ENCODE measurements at regions not wholly inside any gene's neighbourhood (a gene's known extent, or its start where the extent isn't known, plus 50 kb on each side); places are given as distances from the start of the nearest gene placed in this dataset.
"Not testable (repeated sequence)": the region's sequence is repeated elsewhere in the genome, so short reads cannot be mapped to it uniquely, and the experiment has no call there.

DNA sequence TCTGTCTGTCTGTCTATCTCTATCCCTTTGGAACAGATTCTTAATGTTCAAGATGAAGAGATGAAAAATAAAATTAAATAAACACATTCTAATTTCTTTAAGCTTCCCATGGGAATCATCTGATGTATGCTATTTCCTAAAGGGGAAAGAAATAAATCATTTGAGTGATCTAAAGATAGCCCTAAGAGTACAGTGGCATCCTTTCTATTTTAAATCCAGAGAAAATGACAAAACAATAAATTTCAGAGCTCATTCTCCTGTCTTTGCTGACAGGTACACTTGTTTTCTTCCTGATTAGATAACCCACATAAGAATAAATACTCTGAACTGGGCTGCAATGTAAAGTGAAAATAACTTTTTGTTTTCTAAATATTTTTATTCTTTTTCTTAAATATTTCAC lies 550.4 kb downstream of the JRKL start:
- DNase-seq, result no peak

DNA sequence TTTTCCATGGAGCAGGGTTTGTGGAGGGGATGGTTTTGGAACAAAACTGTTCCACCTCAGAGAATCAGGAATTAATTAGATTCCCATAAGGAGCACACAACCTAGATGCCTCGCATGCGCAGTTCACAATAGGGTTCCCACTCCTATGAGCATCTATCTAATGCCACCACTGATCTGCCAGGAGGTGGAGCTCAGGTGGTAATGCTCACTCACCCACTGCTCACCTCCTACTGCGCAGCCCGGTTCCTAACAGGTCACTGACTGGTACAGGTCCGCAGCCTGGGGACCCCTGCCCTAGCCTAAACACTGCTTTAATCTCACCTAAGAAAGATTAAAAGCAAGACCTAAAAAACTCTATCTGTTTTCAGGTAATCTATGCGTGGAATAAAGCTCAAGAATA lies 553.0 kb downstream of the JRKL start:
- DNase-seq, result no peak

DNA sequence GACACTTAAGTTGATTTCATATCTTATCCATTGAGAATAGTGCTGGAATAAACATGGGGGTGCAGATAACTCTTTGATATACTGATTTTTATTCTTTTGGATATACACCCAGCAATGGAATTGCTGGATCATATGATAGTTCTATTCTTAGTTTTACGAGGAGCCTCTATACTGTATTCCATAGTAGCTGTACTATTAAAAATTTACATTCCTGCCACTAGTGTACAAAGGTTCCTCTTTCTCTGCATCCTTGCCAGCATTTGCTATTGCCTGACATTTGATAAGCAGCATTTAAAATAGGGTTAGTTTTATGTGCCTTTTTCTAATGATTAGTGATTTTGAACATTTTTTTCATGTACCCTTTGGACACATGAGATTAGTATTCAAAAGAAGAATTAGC lies 554.2 kb downstream of the JRKL start:
- DNase-seq, result no peak

DNA sequence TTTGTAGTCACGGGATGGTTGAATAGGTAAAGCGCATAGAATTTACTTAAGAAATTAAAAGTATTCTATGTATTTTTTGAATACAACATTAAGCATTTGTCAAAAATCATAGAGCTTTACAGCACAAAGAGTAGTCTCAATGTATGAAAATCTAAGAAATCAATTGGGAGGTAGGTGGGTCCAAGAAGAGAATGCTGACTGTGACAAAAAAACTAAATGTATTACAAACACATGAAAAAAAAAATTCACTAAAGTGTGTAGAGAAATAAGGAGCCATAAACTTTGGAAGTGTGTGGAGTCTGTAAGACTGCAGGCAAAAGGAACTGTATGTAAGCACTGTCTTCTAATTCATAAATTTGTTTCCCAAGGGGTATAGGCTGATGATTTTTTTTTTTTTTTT lies 558.3 kb downstream of the JRKL start:
- DNase-seq, result no peak

DNA sequence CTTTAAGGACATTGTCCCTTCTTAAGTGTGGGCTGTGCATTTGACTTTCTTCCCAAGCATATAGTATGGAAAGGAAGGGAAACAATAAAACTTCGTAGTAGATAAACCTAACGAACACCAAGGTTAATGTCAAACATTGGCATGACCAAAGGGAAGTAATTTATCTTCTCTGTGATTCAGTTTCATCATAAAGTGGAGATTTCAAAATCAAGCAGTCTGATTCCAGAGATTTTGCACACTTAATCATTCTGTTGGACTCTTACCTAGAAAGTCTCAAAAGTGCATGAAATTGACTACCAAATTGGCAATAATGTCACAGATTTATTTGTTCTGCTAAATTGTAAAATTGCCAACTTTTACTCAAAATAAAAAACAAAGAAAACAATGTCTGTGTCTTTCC lies 559.7 kb downstream of the JRKL start:
- DNase-seq, result no peak

DNA sequence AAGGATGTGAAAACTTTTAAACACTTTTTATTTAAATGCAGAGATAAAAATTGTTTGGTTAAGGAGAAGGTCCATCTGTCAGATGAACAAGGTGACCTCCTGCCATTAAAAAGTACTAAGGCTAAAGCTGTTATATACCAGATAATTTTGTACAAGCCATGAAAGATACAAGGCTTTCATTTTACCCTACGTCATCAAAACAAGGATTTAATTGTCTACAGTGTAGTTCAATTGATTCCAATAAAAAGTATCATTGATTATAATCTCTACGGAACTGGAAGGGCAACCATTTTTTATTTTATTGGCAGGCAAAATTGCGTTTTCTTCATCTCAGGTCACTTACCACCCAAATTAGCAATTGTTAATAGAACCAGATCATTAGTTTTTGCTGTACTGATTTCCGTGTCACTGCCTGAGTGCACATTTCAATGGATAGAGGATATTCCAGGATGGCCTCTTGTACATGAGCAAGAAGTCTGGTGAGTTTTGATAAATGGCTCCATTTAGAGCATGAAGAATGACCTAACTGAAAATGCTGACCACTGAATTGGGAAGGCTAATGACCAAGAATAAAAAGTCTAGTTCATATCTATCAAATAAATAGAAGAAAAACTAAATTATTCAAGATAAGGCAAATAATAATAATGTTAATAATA lies 564.9 kb downstream of the JRKL start:
- no peak for DNase-seq

DNA sequence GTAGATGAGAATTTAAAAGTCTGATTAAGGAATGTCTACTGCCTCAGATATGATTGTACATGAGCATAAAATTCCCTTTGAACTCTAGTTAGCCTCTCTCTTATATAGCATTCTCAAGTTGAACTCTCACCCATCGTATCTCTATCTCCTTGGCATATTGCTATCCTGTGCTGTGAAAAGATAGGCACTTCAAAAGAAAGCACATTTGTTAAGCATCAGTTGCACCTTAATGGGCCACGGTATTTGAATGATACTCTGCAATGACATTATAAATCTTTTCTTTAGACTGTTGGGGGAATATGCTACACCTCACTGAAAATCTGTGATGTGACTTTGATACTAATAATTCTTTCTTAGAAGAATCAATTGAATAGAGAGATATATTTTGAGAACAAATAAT lies 570.7 kb downstream of the JRKL start:
- DNase-seq, result no peak

DNA sequence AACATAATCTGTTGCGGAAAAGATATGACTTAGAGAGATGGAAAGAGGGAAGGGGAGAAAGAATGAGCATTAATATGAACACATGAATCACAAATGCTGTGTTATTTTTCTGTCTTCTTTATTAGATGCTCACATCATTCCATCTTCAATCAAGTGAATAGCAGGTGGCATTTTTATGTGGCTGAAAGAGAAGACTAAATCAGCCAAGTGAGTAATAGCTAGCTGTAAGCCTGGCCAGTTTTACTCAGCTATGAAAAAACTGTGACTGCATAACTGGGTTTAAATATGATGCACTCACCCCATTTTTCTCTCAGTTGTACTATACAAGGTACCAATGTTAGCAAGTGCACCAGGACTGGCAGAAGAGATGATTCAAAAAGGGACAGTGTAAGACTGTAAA lies 571.1 kb downstream of the JRKL start:
- no peak for DNase-seq

DNA sequence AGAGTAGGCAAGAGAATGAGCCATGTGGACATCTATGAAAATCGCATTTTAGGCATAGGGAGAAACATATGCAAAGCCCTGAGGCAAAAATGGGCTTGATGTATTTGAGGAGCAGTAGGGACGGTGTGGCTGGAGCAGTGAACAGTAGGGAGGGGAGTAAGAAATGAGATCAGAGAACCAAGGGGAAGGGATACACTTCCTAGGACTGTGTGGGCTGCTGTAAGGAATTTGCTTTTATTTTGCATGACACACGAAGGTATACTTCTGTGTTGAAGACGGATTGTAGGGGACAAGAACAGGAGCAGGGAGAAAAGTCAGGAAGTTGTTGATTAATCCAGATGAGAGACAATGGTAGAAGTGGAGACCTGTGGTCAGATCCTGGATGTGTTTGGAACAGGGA lies 572.1 kb downstream of the JRKL start:
- DNase-seq, result no peak

DNA sequence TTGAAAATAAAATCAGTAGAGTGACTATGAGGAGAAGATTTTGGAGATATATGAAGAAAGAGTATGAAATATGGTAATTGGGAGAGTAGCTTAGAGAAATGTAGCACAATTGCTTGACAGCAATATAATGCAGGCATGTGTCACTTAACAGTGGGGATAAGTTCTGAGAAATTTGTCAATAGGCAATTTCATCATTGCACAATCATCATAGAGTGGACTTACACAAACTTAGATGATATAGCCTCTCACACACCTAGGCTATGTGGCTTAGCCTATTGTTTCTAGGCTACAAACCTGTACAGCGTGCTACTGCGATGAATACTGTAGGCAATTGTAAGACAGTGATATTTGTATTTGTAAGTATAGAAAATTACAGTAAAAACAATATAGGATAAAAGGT lies 573.6 kb downstream of the JRKL start:
- DNase-seq, result no peak

DNA sequence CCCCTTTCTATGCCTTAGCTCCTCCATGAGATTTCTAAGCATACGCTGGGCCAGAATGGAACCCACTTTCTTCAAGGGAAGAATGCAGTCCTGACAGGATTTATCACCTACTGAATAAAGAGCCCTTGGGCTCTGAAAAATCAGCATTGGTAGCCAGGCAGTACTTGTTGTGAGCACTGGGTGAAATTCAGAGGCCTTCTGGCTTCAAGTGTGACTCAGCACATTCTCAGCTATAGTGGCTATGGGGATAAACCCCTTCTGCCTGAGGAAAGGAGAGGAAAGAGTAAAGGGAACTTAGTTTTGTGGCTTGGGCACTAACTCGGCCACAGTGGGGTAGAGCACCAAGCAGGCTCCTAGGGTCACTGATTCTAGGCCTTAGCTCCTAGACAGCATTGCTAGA lies 574.8 kb downstream of the JRKL start:
- no peak for DNase-seq

DNA sequence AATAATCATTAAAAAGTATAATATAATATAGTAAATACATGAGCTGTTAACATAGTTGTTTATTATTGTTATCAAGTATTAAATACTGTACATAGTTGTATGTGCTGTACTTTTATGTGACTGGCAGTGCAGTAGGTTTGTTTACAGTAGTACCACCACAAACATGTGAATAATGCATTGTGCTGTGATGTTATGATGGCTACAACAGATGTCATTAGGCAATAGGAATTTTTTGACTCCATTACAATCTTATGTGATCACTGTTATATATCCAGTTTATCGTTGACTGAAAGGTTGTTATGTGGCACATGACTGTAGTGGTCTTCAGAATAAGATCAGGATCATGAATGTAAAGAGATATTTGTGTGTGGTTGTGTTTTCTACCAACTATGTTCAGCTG lies 577.8 kb downstream of the JRKL start:
- no peak for DNase-seq

DNA sequence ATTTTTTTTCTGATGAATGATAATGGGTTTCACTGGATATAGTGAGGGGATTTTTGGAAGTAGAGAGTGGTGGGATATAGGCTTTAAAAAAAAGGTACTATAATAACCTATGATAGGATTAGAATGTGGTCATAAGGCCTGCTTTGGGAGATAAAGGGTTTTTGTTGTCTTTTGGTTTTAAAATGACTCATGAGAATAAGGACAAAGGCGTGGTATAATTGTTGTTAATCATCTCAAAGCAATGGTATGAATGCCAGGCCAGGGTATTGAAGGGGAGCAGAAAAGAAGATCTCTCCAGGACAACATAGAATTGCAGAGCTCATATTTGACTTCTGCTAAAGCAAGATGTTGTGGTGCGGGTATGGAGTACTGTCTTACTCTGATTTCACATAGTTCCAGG lies 579.4 kb downstream of the JRKL start:
- DNase-seq, result no peak

DNA sequence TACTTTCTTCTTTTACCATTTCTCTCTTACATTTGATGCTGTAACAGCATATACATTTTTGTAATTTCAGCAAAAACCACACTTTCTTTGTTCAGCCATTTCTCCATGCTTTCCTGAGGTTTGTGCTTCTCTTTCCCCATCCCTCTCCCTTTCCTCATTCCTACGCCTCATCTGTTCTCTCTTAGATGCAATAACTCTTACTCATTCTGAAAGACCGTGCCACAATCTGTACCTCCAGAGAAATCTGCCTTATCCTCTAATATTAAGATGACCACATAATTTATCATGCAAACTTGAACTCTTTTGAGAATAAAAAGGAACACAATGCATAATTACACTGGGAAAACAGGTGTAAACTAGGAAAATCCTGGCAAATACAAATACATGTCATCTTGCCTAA lies 588.9 kb downstream of the JRKL start:
- DNase-seq, result no peak

DNA sequence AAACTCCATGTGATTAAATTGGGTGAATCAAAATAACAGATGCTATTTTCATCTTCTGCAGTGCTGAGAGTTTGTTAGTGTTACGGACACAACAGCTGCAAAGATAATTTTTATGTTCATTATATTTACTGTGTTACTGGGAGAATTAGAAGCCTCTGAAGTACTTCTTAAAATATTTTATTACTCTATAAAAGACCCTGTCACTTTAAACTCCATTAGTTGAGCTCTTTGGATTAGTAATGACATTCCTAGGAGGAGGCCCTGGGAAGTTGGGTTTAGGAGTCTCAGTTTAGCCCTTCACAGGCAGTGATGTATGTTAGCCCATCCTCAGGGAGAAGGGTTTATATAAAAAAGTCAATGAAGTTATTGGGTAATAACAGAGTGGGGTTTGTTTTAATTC lies 596.7 kb downstream of the JRKL start:
- DNase-seq, result no peak

DNA sequence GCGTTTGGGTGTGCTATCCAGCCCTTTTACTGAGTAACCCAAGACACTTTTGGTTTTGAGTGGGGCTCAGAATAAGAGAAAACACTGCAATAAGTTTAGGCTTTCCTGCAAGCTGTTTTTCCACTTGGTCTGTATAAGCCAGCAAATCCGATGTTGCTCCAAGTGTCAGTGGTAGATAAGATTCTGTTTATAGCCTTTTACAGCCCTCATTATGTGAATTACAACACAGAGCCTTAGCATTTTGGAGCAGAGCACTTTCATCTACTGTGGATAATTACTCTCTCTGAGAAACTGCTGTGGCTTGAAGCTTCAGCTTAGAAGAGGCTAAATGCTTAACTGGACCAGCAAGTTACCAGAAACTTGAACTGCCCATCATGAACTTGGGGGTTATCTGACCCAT lies 601.1 kb downstream of the JRKL start:
- DNase-seq, result no peak

DNA sequence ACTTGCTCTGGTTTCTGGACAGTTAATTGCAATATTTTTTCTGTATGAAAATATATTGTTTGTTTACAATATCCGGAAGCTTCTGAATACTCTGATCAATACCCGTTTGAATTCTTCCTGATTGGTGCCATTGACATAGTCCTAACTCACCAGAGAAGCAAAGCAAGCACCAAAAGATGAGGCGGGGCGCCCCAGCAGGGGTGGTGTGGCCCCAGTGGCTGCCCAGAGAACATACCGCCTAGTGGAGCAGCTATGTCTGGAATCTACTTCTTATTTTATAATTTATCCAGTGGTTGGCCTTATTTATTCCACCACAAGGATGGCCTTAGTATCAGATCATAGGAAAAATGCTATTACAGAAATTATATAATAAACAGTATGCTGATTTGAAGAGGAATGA lies 610.7 kb downstream of the JRKL start:
- DNase-seq, result no peak

DNA sequence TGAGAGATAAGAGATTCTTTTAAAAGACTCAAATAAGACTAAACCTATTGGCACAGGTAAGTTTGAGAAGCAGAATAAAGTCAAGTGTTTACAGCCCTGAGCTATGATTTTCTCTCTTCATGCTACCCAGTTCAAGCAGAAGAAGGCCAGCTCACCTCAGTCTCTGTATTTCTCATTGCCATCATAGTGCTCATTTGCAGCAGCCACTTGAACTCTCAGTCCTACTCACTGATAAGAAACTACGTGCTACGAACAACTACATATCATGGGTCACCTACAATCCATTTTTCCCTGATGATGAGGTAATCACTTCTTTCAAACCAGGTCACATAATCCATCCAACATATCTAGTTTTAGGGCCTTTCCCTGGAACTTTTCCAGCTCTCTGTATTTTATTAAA lies 617.5 kb downstream of the JRKL start:
- DNase-seq, result no peak

DNA sequence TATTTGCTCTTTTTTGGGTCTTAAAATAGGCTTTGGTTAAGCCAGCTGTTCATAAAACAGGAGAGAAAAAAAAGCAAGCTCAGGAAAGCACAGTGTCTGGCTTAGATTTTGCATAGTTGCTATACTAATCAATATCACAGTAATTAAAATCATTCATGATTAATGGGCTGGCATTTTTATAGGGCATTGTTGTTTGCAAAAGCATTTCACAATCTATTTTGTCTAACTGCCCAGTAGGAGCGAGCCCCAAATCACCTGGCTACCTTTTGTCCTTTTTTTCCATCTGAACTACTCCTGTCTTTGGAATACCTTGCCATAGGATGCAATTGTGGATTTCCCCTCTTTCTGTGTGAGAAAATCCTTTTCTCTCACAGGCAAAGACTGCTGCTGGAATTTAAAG lies 619.8 kb downstream of the JRKL start:
- no peak for DNase-seq

DNA sequence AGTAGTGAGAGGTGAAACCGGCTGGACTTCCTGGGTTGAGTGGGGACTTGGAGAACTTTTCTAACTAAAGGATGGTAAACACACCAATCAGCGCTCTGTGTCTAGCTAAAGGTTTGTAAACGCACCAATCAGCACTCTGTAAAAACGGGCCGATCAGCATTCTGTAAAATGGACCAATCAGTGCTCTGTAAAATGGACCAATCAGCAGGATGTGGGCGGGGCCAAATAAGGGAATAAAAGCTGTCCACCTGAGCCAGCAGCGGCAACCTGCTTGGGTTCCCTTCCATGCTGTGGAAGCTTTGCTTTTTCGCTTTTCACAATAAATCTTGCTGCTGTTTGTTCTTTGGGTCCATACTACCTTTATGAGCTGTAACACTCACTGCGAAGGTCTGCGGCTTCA lies 621.2 kb downstream of the JRKL start:
- DNase-seq, result not testable (repeated sequence)

DNA sequence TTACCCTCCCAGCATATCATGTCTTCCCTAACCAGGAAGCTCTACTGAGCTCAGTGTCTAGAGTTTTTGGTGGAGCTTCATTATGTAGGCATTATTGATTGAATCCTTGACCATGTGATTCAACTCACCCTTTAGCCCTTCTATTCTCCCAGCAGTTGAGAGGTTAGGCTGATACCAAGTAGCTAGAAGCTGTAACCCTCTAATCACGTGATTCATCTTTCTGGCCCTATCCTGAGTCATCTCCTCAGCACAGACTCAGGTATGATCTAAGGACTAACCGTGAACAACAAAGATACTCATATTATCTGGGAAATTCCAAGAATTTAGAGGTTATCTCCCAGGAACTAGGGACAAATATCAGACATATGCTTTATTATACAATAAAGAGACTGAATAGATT lies 625.5 kb downstream of the JRKL start:
- no peak for DNase-seq

DNA sequence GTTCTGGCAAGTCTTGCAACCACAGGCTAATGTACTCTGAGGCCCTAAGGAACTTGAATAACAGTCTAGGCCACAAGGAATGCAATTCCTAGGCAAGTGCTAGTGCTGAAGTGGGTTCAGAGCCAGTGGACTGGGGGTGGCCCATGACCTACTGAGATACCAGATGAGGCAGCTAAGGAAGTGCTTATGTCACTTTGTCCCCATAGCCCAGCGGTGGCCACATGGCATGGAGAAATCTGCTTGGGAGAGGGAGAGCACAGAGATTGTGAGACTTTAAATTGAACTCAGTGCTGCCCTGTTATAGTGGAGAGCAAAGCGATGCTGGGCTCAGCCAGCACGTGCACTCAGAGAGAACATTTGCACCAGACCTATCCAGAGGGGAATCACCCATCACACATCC lies 629.5 kb downstream of the JRKL start:
- no peak for DNase-seq

DNA sequence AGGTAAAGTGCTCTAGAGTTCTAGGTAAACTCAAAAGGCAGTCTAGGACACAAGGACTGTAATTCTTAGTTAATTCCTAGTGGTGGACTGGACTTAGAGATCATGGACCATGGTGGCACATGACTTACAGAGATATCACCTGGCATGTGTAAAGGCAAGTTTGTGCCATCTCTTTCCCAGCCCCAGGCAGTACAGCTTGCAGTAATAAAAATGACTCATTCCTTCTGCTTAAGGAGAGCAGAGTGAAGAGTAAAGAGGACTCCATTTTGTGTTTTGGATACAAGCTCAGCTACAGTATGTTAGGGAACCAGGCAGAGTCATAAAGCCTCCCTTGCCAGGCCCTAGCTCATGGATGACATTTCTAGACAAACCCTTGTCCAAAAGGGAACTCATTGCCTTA lies 629.9 kb downstream of the JRKL start:
- no peak for DNase-seq

DNA sequence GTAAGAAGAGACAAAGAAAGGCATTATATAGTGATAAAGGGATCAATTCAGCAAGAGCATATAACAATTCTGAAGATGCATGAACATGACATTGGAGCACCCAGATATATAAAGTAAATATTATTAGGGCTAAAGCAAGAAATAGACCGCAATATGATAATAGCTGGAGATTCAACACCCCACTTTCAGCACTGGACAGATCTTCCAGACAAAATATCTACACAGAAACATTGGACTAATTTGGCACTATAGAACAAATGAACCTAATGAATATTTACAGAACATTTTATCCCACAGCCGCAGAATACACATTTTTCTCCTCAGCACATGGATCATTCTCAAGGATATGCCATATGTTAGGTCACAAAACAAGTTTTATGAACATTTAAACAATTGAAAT lies 633.1 kb downstream of the JRKL start:
- DNase-seq, result no peak

DNA sequence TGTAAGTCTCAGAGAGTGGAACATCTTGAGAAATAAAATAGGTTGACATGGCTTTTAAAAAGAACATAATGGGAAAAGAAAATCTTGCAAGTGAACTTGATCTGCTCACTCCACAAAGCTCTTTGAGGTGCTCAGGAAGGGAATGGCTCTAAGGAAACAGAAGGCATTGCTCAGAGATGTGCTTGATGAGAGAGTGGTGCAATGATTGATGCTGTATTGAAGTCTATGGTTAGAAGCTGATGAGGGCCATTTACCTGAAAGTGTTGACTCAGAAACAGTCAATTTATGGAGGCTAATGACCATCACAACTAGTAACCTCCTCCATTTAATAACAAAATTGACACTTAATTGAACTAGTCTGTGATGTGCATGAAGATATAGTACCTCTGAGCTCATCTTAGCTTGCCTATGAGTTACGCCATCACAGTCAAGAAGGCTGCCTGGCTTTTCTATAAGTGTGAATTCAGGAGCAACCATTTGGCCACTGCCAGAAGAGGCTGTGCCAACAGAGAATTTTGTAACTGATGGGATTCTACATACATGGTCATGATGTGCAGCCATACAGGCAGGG lies 639.1 kb downstream of the JRKL start:
- no peak for DNase-seq

DNA sequence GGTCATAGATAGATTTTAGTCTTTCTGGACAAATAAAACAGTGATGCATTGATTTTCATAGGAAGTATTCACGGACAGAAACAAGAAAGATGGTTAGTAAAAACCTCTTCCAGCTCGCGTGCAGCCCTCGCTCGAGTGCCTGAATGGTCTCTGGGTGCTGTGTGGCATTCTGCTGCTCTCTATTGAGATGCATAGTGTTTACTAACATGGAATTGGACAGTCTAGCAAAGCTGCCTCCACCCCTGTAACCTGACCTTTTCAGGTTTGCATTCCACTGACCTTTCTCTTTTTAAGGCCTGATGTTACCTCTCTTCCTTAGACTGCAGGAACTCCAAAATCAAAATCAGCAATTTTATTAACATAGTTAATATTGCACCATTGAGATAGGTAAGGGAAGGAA lies 643.4 kb downstream of the JRKL start:
- no peak for DNase-seq
